OCI-LY3 (cell line): ENCODE measurements at regions not wholly inside any gene's neighbourhood (a gene's known extent, or its start where the extent isn't known, plus 50 kb on each side); places are given as distances from the start of the nearest gene placed in this dataset.

ENCODE experiments used
- EZH2phosphoT487 ChIP-seq: fragments of 200-600 bp; shearing (Covaris generic); IDR thresholded peaks from 2 replicates; pipeline ENCODE4 v1.6.1; 2018; ENCODE audit warnings: antibody characterized with exemption, mixed run types, low read depth
- TF ChIP-seq, protein P1 (sequence below): fragments of 200-600, 300-600 bp; sonication (generic); IDR thresholded peaks from 2 replicates; pipeline ENCODE4 v1.5.1; 2014; ENCODE audit warnings: antibody characterized with exemption, low read length, low read depth

DNA sequence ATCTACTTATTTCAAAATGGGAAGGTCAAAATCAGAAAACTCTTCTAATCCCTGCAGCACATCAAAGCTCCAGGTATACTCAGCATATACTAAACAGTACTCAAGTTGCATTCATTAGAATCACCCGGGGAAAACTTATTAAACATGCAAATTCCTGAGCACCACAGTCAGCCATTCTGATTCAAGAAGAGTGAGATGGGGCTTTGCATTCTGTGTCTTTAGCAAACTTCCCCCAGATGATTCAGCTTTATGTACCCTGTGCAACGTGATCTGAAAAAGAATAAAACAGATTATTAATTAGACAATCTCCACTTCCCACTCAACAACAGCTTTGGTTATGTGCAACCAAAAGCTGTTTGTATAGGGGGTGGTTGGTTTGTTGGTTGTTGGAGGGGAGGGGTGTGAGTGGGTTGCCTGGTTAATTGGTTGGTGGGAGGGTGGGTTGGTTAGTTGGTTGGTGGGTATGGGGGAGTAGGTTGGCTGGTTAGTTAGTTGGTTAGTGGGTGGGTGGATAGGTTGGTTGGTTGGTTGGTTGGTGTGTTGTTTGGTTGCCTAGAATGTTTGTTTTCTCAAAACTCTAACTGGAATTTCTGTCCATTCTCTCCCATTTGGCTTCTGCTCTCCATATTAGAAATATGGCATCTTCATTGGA is 112.5 kb upstream of the AGAP1 start:
- TF ChIP-seq, protein P1, sequence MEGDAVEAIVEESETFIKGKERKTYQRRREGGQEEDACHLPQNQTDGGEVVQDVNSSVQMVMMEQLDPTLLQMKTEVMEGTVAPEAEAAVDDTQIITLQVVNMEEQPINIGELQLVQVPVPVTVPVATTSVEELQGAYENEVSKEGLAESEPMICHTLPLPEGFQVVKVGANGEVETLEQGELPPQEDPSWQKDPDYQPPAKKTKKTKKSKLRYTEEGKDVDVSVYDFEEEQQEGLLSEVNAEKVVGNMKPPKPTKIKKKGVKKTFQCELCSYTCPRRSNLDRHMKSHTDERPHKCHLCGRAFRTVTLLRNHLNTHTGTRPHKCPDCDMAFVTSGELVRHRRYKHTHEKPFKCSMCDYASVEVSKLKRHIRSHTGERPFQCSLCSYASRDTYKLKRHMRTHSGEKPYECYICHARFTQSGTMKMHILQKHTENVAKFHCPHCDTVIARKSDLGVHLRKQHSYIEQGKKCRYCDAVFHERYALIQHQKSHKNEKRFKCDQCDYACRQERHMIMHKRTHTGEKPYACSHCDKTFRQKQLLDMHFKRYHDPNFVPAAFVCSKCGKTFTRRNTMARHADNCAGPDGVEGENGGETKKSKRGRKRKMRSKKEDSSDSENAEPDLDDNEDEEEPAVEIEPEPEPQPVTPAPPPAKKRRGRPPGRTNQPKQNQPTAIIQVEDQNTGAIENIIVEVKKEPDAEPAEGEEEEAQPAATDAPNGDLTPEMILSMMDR = no peak
- no peak for TF ChIP-seq EZH2phosphoT487
